GM19372 (cell line): ENCODE measurements at regions not wholly inside any gene's neighbourhood (a gene's known extent, or its start where the extent isn't known, plus 50 kb on each side); places are given as distances from the start of the nearest gene placed in this dataset.

Source experiments
- ATAC-seq: cut with Tn5 transposase; IDR thresholded peaks from one replicate; pipeline ENCODE4 v1.9.1; 2021; ENCODE audit warnings: mild to moderate bottlenecking, low read depth, moderate library complexity; ENCODE audit not compliant: unreplicated experiment

DNA sequence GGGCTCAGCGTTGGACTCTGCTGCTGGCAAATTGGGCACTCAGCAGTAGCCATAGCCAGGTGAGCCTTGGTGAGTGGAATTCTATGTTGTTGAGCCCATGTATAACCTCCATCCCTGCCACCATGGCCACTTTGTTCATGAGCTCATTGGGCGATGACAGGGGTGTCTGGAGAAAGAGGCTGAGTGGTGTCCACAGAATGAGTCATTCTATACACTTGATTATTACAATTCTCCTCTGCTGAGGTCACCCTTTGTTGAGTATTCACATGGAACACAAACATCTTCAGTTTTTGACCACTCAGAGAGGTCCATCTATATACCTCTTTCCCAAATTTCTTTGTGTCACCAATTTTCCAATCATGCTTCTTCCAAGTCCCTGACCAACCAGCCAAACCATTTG, 1341.7 kb downstream of the PCDH7 start:
- no peak for ATAC-seq

DNA sequence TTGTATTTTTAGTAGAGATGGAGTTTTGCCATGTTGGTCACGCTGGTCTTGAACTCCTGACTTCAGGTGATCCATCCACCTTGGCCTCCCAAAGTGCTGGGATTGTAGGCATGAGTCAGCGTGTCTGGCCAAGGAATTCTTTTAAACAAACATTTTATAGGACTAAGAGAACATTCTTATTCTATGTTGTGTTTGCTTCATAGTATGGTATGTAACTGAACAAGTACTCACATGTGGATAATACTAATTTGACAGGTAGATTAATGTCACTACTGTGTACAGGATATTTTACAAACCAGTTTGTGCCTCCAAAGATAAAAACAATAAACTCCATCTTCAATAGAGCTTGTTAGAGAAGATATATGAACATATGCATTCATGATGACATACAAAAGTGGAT, 1353.4 kb downstream of the PCDH7 start:
- no peak for ATAC-seq

DNA sequence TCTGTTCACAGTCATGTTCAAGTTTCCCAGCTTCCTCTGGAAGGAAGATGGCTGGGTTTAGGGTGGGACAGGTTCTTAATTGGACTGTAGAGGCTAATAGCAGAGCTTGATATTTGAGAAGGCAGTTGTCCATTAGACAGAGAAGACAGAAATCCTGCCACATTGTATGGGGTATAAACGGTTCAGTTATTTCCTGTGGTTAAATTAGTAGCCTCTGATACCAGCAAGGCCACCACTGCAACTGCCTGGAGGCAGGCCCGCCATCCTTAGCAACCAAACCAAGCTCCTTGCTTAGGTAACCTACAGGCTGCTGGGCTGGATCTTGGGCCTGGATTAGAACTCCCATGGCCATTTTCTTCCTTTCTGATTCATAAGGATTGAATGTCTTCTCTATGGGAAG, 1367.0 kb downstream of the PCDH7 start:
- ATAC-seq = no peak

DNA sequence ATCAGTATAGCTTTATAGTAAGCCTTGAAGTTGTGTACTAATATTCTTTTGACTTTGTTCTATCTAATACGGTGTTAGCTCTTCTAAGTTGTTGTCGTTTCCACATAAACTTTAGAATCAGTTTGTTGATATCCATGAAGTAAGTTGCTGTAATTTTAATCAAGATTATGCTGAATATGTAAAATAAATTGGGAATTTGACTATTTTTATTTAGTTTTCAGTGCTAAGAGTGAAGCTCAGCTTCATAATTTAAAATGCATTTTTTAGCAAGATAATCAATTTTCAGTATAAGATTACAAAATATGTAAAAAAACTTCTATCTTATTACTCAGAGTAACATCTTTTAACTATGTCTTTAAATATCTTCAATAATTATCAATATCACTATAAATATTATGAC, 1374.8 kb downstream of the PCDH7 start:
- no peak for ATAC-seq

DNA sequence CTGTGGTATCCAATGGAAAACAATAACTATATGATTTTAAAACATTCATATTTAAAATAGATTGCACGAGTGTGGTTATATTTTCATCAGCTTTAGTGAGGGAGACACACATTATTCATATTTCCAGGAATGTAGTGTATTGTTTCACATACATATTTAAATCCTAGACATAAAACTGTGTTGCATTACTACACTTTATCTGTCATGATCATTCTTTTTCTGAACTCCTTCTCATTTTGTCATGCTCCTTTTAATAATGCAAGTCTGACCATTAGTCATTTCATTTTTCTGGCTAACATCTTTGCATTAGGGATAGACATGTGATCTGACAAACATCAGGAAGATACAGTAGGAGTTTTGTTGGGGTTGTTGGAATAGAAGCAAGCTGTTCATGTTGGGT, 1382.7 kb downstream of the PCDH7 start:
- no peak for ATAC-seq

DNA sequence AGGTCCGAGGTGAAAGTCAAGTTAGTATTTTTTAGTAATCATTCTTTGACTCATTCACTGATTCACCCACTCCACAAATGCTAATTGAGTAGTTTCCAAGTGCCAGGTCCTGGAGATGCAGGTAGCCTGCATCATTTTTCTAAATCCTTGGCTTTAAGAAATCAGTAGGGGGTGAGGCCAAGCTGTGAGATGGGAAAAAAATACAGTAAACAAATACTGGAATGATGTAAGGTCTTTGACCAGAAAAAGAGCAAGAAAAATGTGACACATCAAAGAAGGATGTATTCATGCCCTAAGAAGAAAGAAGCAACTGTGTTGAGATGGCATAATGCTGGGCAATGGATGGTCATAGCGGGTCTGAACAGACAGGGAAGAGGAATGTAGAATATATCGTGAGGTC, 1386.6 kb downstream of the PCDH7 start:
- no peak for ATAC-seq

DNA sequence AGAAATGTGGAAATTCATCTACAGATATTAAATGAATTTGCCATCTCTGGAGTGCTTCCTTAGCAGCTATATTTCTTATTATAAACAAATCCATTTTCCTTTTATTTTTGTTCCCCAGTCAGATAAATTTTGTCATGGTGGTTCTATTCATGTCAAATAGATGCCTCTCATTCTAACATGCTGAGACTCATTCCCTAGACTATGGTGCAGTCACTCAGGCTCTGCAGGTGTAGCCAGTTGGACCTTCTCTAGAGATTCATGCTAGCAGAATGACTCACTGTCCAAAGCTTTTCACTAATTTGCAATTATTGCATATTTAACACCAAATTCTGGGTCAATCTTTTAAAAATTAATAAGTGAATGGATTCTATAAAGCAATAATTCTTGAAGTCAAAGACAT, 1392.7 kb downstream of the PCDH7 start:
- ATAC-seq = no peak

DNA sequence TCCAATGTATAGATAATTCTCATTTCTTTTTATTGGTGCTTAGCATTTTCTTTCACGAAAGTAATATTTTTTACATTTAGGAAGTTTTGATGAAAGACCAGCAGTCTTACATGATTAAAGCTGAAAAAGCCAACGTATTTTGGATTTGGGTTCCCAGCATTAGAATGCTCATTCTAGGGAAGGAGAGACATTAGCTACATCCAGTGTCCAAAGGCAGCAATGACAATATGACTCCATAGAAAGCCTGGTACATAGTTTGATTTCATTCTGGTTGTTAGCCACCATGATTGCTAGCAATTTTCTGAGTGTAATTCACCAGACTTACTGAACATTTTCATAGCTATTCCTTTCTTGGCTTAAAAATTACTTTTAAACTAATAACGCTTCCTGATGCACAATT, 1397.5 kb downstream of the PCDH7 start:
- ATAC-seq = no peak

DNA sequence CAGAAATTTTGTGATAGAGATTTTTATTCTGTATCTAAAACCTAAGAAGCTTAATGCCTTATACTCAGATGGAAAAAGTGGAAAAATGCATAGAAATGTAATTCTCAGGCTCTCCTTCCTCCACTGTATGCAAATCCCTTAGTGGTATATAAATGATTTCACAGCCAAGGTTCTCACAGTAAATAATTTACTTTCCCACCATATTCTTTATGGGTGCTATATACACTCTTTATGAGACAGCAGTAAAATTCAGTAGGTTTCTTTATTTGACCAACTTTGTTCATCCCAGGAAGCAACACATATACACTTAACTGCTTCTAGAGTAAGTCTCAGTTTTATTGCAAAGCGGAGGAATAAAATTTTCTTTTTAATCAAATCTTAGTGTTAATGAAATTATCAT, 1399.7 kb downstream of the PCDH7 start:
- no peak for ATAC-seq

DNA sequence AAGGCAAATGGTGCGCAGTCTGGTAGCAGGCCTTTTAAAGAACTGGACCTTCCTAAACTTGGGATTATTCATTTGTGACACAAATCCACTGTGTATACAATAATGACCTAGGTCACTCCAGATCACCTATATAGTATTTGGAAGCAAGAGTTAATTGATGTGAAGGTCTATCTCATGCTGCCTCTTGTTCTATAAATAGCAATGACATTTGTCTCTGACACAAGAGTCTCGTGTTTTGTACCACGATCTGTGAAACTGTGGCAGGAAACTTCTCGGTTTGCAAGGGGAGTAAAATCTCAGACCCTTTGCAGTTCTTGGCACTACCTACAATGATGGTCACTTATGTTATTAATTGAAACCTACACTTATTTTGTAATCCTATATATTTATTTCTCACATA, 1408.4 kb downstream of the PCDH7 start:
- no peak for ATAC-seq

DNA sequence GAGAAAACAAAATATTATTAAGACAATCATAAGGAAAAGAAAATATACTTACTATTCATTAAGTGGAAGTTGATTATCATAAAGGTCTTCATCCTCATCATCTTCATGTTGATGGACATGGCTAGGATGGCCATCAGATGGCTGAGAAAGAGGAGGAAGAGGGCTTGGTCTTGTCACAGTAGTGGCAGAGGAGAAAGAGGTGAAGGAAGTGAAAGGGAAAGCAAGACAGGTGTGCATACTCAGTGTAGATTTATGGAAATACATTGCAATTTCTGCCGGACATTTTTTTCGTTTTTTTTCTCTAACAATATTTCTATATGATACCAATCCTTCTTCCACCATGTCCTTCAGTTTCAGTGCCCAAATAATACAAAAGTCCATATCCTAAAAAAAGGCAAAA, 1409.8 kb downstream of the PCDH7 start:
- no peak for ATAC-seq

DNA sequence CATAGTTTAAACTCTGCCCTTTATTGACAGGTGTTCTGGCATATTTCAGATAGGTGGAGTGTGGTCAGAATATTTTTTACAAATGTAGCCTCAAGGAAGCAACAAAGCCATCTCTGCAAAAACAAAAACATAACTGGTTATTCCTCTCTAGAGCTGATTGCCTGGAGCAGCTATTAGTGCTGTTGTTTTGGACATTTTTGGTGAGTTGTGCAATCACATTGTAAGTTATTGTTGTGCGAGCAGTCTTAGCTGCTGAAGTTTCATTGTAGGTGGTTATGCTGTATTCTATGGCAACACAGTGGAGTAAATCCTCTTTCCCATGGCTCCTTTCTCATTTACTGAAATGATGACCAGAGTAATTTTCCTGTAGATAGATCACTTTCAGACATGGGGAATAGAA, 1413.0 kb downstream of the PCDH7 start:
- no peak for ATAC-seq

DNA sequence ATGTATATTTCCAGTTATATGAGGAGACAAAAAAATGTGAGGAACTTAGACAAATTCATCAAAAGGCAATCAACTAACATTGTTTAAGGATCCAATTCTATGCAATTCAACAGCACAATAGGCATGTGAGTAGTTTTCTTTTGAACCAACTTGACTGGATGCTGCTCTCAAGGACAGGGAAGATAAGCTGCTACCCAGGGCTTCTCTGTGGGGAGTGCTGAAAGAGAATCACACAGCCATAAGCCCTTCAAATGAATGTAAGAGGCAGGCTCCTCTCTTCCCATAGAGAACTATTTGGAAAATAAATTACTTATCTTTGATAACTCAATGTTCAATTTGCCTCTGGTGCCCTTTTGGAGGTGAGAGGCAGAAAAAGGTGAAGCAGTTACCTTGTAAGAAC, 1413.6 kb downstream of the PCDH7 start:
- ATAC-seq = no peak

DNA sequence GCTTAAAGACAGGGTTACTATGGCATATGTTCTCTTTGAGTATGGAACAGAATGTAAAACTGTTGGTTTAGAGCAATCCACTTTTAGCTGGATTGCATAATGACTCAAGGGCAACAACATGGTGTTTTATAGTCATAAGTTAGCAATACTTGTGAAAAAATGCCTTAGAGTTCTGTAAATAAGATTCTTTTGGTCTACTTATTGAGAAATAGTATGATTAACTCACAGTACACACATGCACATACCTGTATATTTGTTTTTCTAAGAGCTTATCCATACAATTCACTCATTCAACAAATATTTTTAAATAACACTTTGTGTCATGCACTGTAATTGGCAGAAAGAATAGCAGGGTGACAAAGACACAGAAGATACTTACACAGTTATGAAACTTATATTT, 1415.5 kb downstream of the PCDH7 start:
- no peak for ATAC-seq

DNA sequence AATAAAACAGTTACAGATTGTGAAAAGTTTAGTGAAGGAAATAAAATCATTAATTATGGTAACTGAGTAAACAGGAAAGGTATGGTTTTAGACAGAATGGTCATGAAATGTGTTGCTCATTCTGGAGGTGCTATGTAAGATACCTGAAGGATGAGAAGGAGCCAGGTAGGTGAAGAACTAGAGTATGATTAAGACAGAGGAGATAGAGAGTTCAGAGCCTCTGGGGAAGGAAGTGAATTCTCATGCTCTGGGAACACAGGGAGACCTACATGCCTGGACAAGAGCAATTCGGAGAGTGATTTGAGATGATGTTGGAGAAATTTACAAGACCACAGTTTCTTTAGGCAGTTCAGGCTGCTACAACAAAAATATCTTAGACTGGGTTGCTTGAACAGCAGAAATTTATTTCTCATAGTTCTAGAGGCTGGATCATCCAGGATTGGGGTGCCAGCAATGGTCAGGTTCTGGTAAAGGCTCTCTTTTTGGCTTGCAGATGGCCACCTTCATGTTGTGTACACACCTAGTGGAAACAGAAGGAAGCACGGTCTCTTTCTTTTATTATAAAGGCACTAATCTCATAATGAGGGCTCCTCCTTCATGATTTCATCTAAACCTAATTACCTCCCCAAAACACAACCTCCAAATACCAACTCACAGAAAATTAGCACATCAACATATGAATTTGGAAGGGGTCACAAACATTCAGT, 1416.1 kb downstream of the PCDH7 start:
- ATAC-seq = no peak

DNA sequence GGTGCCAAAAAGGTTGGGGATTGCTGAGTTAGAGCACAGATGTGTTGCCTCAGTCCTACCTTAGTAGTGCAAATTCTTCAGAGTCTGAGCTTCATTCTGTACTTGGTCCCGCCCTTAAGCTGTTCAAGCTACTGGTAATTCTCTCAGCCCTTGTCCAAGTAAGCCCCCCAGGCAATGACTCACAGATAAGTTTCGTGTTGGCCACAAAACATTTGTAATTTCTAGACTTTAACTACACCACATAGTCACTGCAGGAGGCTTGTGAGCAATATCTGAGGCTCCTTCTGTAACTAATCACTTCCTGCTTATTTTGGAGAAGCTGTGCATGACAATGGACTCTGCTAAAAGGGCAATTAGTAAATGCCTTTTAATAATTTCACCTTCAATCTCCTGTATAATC, 1420.5 kb downstream of the PCDH7 start:
- no peak for ATAC-seq

DNA sequence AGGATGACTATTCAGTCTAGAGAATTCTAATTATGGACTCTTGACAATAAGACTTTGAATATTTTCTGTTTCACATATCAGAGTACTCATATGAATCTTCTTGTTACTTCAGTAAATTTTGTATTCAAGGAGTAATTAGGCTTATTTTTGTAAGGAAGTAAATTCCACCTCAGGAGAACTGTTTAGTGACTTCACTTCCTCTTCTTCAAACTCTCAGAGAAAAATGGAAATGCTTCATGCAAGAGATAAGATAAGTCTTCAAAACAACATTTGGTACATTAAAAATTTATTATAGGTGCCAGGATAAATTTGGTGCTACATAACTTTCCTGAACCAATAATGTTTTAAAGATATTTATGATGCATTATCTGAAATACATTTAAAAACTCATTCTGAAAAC, 1421.9 kb downstream of the PCDH7 start:
- no peak for ATAC-seq

DNA sequence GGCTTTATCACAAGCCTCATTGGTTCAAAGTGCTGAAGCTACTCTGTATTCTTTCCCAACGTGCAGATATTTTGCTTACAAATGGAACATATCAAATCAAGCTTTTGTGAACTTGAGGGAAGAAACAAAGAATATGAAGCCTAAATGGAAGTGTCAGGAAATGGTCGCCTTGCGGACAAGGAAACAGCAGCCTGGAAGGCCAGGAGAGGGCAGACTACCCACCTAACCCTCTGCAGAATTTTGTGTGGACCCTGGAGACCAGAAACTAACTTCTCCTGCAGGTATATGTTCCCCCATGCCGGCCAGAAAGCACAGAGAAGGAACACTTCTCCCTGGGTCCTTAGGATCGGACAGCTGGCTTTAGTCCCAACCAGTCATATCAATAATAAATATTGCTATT, 1425.8 kb downstream of the PCDH7 start:
- no peak for ATAC-seq

DNA sequence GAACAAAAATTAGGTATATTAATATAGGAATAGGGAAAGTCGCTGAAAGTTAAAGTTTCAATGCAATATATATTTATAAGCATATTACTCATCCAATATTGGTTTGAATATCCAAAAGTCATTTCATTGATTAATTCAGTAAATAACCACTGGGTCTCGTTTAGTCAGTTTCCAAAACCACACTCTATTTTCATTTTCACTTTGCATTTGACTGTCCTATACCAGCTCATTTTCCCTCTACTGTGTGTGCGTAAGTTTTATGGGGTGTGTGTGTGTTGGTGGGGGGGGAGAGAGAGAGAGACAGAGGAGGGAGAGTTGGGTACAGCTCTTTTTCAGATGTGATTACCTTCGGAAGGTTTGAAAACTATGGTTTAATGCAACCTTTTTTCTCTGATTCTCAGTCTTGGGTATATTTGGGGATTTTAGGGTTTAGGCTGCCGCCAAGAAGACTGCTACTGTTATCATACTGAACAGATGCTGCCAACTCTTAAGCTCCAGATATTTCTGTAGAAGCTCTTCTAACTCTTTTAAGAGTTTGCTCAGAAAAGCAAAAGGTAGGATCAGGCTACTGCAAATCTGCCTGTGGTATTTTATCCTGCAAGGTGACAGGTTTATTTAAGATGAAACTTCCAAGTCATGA, 1427.4 kb downstream of the PCDH7 start:
- no peak for ATAC-seq

DNA sequence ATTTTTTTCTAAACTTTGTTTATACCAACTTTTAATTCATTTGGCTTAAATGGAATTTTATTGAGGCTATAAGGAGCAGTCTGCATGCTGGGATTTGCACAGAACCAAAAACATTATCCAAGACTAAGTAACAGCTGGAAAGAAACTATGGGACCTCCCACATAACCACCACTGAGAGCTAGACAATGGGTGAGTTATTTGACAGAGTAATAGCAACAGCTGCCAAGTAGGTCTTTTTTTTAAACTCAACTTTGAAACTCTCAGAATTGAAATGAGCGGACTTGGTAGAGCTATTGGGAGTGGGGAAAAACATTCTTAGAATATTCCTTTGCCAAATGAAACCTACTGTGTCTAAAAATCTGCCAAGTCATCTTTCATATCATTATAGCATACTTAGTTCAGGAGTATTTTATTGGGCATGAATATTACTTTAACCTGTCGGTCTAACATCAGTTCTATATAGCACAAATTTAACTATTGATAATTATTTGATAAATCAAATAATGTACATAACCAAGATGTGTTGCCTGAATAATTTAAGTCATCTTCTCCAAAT, 1428.0 kb downstream of the PCDH7 start:
- no peak for ATAC-seq

DNA sequence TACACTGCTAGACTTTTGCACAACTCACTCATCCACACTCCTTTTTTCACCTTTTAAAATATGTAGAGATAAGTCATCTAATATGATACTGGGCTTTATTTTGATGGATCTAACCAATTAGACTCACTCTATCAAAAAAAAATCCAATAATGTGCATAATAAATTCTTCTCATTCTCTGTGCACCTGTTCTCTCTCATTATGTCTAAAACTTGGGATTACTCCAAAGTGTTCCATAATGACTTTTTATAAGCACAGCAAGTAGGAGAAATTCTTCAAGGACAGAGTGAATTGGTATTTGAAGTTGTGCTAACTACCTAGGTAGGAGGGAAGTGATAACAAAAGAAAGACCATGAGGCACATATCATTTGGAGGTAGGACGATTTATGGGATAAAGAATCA, 1438.8 kb downstream of the PCDH7 start:
- ATAC-seq = no peak

DNA sequence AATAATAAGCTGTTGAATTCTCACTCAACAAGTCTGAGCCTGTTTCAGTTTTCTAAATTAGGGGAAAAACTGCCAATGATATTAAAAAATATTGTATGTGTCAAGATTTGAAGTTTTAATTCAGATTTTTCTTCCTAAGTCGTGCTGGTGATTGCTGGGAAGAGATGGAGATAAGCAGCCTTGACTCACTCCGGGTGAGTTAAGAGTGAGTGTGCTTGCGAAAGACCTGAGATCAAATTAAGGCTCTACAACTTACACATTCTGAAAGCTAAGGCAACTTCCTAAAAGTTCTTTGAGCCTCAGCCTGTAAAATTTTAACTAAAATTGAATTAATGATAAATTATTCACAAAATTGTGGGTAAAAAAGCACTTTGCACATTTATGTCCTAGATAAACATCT, 1441.2 kb downstream of the PCDH7 start:
- ATAC-seq = no peak
